GM12878 (cell line): ENCODE measurements at regions not wholly inside any gene's neighbourhood (a gene's known extent, or its start where the extent isn't known, plus 50 kb on each side); places are given as distances from the start of the nearest gene placed in this dataset.

ENCODE experiments used
- CEBPB ChIP-seq, 2 experiments: fragments of 150-350 bp in 1 of 2; IDR thresholded peaks; 2 replicates each; pipeline ENCODE4 v1.6.1; 2012 to 2014; ENCODE audit warnings: low read depth in 2 of 2, low read length in 2 of 2, borderline replicate concordance in 1 of 2, inconsistent platforms in 1 of 2
- CHD1 ChIP-seq: IDR thresholded peaks from 2 replicates; pipeline ENCODE4 v1.6.1; 2012; ENCODE audit warnings: low read depth, low read length, improper control_type of control experiment
- CREM ChIP-seq: IDR thresholded peaks from 2 replicates; pipeline ENCODE4 v1.6.1; 2014; ENCODE audit warnings: antibody characterized with exemption, low read depth
- CTCF ChIP-seq, 3 experiments: IDR thresholded peaks in 2 of 3; conservative IDR thresholded peaks in 1 of 3; 2 replicates each; pipeline ENCODE4 v1.5.1; 2011; ENCODE audit warnings: low read depth in 3 of 3, low read length in 3 of 3, mild to moderate bottlenecking in 3 of 3, control low read depth in 2 of 3, moderate library complexity in 2 of 3, inconsistent platforms in 1 of 3, mixed read lengths in 1 of 3; ENCODE audit not compliant: control insufficient read depth in 2 of 3, insufficient read depth in 1 of 3; ENCODE audit errors: extremely low read depth in 1 of 3
- NR2C1 ChIP-seq: fragments of 450-650 bp; IDR thresholded peaks from 2 replicates; pipeline ENCODE4 v1.6.1; 2017; ENCODE audit warnings: antibody characterized with exemption, mild to moderate bottlenecking, moderate library complexity
- NRF1 ChIP-seq: conservative IDR thresholded peaks from 2 replicates; pipeline ENCODE4 v1.6.1; 2011; ENCODE audit warnings: mild to moderate bottlenecking, low read depth, low read length, improper control_type of control experiment
- POLR2A ChIP-seq: IDR thresholded peaks from 2 replicates; pipeline ENCODE4 v1.6.1; 2011; ENCODE audit warnings: low read depth, mild to moderate bottlenecking, low read length
- POLR2AphosphoS5 ChIP-seq: IDR thresholded peaks from 2 replicates; pipeline ENCODE4 v1.6.1; 2011; ENCODE audit warnings: mild to moderate bottlenecking, low read length, inconsistent platforms
- RCOR1 ChIP-seq: conservative IDR thresholded peaks from 2 replicates; pipeline ENCODE4 v1.6.1; 2012; ENCODE audit warnings: low read depth, low read length, improper control_type of control experiment
- SMC3 ChIP-seq: IDR thresholded peaks from 2 replicates; pipeline ENCODE4 v1.6.1; 2011; ENCODE audit warnings: low read length, improper control_type of control experiment, borderline replicate concordance
- SPI1 ChIP-seq: IDR thresholded peaks from 2 replicates; pipeline ENCODE4 v1.6.1; 2011; ENCODE audit warnings: low read depth, mild to moderate bottlenecking, low read length, moderate library complexity, borderline replicate concordance; ENCODE audit not compliant: insufficient read depth
- YY1 ChIP-seq: IDR thresholded peaks from 2 replicates; pipeline ENCODE4 v1.6.1; 2011; ENCODE audit warnings: low read depth, mild to moderate bottlenecking, low read length
- TF ChIP-seq, protein P1 (sequence below): fragments of 150-350 bp; IDR thresholded peaks from 2 replicates; pipeline ENCODE4 v1.6.1; 2016; ENCODE audit warnings: low read depth, low read length

DNA sequence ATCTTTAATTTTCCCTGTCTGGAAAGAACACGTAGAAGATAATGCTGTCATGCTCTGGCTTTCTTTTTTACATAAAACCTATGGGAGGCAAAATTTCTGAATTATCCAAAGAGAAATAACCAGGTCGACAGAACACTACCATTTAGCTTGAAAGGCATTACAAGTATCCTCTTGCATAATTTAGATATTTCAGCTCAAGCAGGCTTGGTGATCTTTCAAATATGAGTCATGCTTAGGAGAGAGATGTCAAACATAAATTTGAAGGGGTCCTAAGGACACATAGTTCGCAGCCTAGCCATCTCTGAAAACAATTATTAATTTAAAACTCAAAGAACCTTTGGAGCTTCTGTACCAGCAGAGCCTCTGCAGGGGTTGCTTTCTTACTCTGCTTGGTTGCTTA is 100.9 kb downstream of the FAS start:
- TF ChIP-seq CTCF (IDR thresholded peaks at IDR 0.05 in 2 of 3, conservative IDR thresholded peaks at IDR 0.05 in 1 of 3; ENCODE audit: control insufficient read depth in 2 of 3, extremely low read depth in 1 of 3, insufficient read depth in 1 of 3, low read depth in 3 of 3, low read length in 3 of 3), result no peak
- no peak for TF ChIP-seq YY1
- TF ChIP-seq POLR2A, result no peak
- TF ChIP-seq SPI1, result no peak
- no peak for TF ChIP-seq RCOR1
- TF ChIP-seq NR2C1, result no peak
- TF ChIP-seq CHD1, result no peak
- TF ChIP-seq CEBPB (IDR thresholded peaks at IDR 0.05; ENCODE audit: borderline replicate concordance in 1 of 2, low read depth in 2 of 2, low read length in 2 of 2), result no peak
- TF ChIP-seq CREM, result no peak
- no peak for TF ChIP-seq NRF1
- no peak for TF ChIP-seq SMC3
- TF ChIP-seq, protein P1, sequence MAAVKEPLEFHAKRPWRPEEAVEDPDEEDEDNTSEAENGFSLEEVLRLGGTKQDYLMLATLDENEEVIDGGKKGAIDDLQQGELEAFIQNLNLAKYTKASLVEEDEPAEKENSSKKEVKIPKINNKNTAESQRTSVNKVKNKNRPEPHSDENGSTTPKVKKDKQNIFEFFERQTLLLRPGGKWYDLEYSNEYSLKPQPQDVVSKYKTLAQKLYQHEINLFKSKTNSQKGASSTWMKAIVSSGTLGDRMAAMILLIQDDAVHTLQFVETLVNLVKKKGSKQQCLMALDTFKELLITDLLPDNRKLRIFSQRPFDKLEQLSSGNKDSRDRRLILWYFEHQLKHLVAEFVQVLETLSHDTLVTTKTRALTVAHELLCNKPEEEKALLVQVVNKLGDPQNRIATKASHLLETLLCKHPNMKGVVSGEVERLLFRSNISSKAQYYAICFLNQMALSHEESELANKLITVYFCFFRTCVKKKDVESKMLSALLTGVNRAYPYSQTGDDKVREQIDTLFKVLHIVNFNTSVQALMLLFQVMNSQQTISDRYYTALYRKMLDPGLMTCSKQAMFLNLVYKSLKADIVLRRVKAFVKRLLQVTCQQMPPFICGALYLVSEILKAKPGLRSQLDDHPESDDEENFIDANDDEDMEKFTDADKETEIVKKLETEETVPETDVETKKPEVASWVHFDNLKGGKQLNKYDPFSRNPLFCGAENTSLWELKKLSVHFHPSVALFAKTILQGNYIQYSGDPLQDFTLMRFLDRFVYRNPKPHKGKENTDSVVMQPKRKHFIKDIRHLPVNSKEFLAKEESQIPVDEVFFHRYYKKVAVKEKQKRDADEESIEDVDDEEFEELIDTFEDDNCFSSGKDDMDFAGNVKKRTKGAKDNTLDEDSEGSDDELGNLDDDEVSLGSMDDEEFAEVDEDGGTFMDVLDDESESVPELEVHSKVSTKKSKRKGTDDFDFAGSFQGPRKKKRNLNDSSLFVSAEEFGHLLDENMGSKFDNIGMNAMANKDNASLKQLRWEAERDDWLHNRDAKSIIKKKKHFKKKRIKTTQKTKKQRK, result no peak
- TF ChIP-seq POLR2AphosphoS5, result no peak
